Pancreas (tissue), 10 donors: ENCODE measurements at regions not wholly inside any gene's neighbourhood (a gene's known extent, or its start where the extent isn't known, plus 50 kb on each side); places are given as distances from the start of the nearest gene placed in this dataset.

Source experiments
- ATAC-seq, 4 donors: fragments of 200-7000 bp; cut with Tn5 transposase; one replicate each; pipeline versions ENCODE4 v1.8.0 to v1.9.1; 2020; ENCODE audit warnings: mild to moderate bottlenecking in 4 of 4, moderate library complexity in 4 of 4
- DNase-seq, 6 donors: peaks; one replicate each; pipeline ENCODE4 v3.0.0-alpha.2; 2020
- FAIRE-seq: peaks from 2 replicates; lab custom pipeline; 2012; peaks lifted over from hg19 to GRCh38; lab: Jason Lieb, UNC
- H3K27ac ChIP-seq, 4 donors: fragments of 200-600 bp; sonication (generic); 1 replicate in 3 of 4; 2 replicates in 1 of 4; pipeline versions ENCODE4 v1.5.0 to v1.8.0; 2020
- H3K27me3 ChIP-seq, 4 donors: fragments of 200-600 bp; one replicate each; pipeline ENCODE4 v1.8.0; 2021
- H3K36me3 ChIP-seq, 3 donors: fragments of 200-600 bp; sonication (generic) in 1 of 3; one replicate each; pipeline versions ENCODE4 v1.5.0 to v1.8.0; 2020 to 2021
- H3K4me1 ChIP-seq, 3 donors: fragments of 200-600 bp; one replicate each; pipeline ENCODE4 v1.8.0; 2021
- H3K4me3 ChIP-seq, 4 donors: fragments of 200-600 bp; sonication (generic) in 2 of 4; one replicate each; pipeline versions ENCODE4 v1.5.0 to v1.8.0; 2020 to 2021
- H3K9me3 ChIP-seq, 4 donors: fragments of 200-600 bp; one replicate each; pipeline ENCODE4 v1.8.0; 2021
- WGBS, 2 donors: extraction: QIAGEN DNeasy Blood & Tissue Kit; methylation state at CpG; one replicate each; pipeline ENCODE4 v1.1.7; 2013; 5-methylcytosine and 5-hydroxymethylcytosine counted together
- intact Hi-C, 3 donors: fragments of 100-400 bp; cut with DNase I; formaldehyde crosslinking; loops; one replicate each; pipeline versions ENCODE4 v1.11.1 to v1.14.2; 2022
- TF ChIP-seq, protein P1 (sequence below), 4 donors: fragments of 200-600 bp; sonication (generic) in 3 of 4; IDR thresholded peaks; one replicate each; pipeline versions ENCODE4 v1.5.0 to v1.8.0; 2021; ENCODE audit warnings: antibody characterized with exemption in 4 of 4
- donor health status: healthy with polysubstance abuse.
- donor health status: DM: no; HTN: no; CAD: no; lungs with moderate emphysema.
- donor health status: DM: no; HTN: no; CAD: no.
- donor health status: control.
- donor health status: control.
- donor health status: Bipolar disorder and iron deficiency.
- donor health status: DM: yes; HTN: yes; CAD: no.
- donor health status: DM: no; HTN: no; CAD: no.
- donor health status: DM: no; HTN: no; CAD: no.
- donor health status: DM: yes; HTN: yes; CAD: no.

DNA sequence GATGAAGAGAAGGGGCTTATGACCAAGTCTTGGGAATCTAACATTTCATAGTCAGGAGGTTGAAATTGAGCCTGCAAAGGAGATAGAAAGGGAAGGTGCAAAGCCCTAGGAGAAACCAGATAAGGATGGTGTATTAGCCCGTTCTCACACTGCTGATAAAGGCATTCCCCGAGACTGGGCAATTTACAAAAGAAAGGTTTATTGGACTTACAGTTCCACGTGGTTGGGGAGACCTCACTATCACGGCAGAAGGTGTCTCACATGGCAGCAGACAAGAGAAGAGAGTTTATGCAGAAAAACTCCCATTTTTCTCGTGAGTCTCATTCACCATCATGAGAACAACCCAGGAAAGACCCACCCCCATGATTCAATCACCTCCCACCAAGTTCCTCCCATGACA lies 129.5 kb upstream of the LNX1 start:
- H3K27ac ChIP-seq = no peak overlapping the region
- H3K9me3 ChIP-seq = no peaks in the 10 kb centered on the region
- no peak for FAIRE-seq
- no peaks in the 10 kb centered on the region for H3K36me3 ChIP-seq
- no peak for ATAC-seq
- WGBS, 2 donors = 71 to 72% methylated on average over 5 of the region's 5 CpGs
- no peaks in the 10 kb centered on the region for H3K4me1 ChIP-seq
- H3K4me3 ChIP-seq = no peak overlapping the region
- no peak for DNase-seq
- H3K27me3 ChIP-seq = no peaks in the 10 kb centered on the region
- TF ChIP-seq, protein P1, sequence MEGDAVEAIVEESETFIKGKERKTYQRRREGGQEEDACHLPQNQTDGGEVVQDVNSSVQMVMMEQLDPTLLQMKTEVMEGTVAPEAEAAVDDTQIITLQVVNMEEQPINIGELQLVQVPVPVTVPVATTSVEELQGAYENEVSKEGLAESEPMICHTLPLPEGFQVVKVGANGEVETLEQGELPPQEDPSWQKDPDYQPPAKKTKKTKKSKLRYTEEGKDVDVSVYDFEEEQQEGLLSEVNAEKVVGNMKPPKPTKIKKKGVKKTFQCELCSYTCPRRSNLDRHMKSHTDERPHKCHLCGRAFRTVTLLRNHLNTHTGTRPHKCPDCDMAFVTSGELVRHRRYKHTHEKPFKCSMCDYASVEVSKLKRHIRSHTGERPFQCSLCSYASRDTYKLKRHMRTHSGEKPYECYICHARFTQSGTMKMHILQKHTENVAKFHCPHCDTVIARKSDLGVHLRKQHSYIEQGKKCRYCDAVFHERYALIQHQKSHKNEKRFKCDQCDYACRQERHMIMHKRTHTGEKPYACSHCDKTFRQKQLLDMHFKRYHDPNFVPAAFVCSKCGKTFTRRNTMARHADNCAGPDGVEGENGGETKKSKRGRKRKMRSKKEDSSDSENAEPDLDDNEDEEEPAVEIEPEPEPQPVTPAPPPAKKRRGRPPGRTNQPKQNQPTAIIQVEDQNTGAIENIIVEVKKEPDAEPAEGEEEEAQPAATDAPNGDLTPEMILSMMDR (IDR thresholded peaks at IDR 0.05) = no peak
- intact Hi-C loops = no loop called here

DNA sequence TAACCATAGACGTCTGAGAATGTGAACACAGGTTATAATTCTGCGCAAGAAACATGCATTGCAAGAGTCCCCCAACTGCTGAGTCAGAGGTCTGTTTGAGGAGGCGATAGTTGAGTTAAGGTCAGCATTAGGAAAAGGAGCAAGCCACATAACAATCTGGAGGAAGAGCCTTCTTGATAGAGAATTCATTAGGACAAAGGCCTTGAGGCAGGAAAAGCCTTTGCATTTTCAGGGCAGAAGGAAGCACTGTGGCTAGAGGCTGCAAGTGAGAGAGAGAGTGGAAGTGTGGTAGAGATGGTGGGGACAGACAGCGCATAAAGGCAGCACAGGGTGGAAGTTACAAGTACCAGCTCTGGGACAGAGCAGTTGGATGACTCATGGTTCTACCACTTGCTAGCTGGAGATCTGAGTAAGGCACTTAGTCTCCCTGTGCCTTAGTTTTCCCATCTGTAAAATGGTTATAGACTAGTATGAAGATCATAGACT lies 125.8 kb upstream of the LNX1 start:
- intact Hi-C loops = no loop called here
- DNase-seq (no peak), ATAC-seq (peak in 1 of 4 donors; percentile 68), FAIRE-seq (no peak)
- no peaks in the 10 kb centered on the region for H3K9me3 ChIP-seq
- H3K4me1 ChIP-seq = no peaks in the 10 kb centered on the region
- H3K4me3 ChIP-seq = no peak overlapping the region
- H3K27me3 ChIP-seq = no peaks in the 10 kb centered on the region
- WGBS, 2 donors = 72 to 79% methylated on average over 4 of the region's 4 CpGs
- no peak overlapping the region for H3K27ac ChIP-seq
- TF ChIP-seq, protein P1 (IDR thresholded peaks at IDR 0.05) = no peak
- H3K36me3 ChIP-seq = no peaks in the 10 kb centered on the region

DNA sequence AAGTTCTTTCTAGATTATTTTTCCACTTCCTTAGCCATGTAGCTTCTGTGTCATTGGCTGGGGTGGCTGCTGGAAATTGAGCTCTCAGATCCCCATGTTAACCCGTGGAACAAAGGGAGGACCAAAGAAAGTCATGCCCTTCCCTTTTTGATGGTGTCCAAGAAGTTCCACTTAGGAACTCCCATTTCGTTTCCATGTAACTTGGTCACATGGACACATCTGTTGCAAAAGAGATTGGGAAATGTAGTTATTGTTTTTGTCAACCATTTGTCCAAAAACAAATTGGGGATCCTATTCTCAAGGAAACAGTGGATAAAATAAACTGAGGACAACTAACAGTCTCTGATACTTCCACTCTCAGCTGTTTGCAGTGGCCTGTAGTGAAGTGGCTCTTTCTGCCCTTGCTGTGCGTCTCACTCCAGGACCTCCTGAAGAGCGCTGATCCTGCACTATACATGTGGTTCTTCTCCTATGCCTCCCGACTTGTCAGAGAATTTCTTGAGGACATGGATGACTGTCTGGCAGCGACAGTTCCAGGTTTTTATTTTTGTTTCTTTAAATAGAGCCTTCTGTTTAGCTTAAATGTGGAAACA lies 125.3 kb upstream of the LNX1 start:
- DNase-seq (no peak), ATAC-seq (no peak), FAIRE-seq (no peak)
- WGBS, 2 donors = 76 to 80% methylated on average over 6 of the region's 6 CpGs
- no peaks in the 10 kb centered on the region for H3K4me1 ChIP-seq
- H3K9me3 ChIP-seq = no peaks in the 10 kb centered on the region
- H3K27ac ChIP-seq = no peak overlapping the region
- H3K36me3 ChIP-seq = no peaks in the 10 kb centered on the region
- TF ChIP-seq, protein P1 (IDR thresholded peaks at IDR 0.05) = no peak
- no peaks in the 10 kb centered on the region for H3K27me3 ChIP-seq
- intact Hi-C loops = no loop called here
- no peak overlapping the region for H3K4me3 ChIP-seq

DNA sequence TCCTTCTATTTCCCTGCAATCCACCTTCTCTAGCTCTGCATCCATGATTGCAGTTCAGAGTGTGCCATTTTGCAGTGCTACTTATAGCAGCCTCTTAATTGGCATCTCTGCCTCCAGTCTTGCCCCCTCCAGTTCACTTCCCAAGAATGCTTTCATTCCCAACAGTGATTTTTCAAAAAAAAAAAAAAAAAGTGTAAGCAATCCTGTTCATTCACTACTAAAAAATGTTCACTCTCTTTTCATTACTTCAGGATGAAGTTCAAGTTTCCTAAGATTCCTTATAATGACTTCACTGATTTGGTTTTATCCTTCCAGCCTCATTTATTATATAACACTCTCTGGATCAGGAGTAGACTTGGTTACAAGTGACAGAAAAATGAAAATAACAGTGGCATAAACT lies 124.7 kb upstream of the LNX1 start:
- no peak overlapping the region for H3K4me3 ChIP-seq
- DNase-seq (no peak), FAIRE-seq (no peak)

More for the DNA sequence above, 124.7 kb upstream of the LNX1 start:
- H3K27ac ChIP-seq = no peak overlapping the region
- intact Hi-C loops = no loop called here
- no peaks in the 10 kb centered on the region for H3K27me3 ChIP-seq
- H3K9me3 ChIP-seq = no peaks in the 10 kb centered on the region
- H3K36me3 ChIP-seq = no peaks in the 10 kb centered on the region
- no peaks in the 10 kb centered on the region for H3K4me1 ChIP-seq
- TF ChIP-seq, protein P1 (IDR thresholded peaks at IDR 0.05) = no peak
- ATAC-seq = no peak
